H9 (cell line): ENCODE measurements at regions not wholly inside any gene's neighbourhood (a gene's known extent, or its start where the extent isn't known, plus 50 kb on each side); places are given as distances from the start of the nearest gene placed in this dataset.

Experiments used
- DNase-seq: peaks from one replicate; pipeline ENCODE4 v3.0.0-alpha.2; 2017
- H2AFZ ChIP-seq: one replicate; pipeline ENCODE4 v1.6.1; 2013; ENCODE audit warnings: mild to moderate bottlenecking, low read length, control low read depth, moderate library complexity
- H2AK5ac ChIP-seq: 2 replicates; pipeline ENCODE4 v1.6.1; 2013; ENCODE audit warnings: low read length, control low read depth, mixed read lengths; ENCODE audit not compliant: insufficient read length
- H2BK120ac ChIP-seq: one replicate; pipeline ENCODE4 v1.6.1; 2013; ENCODE audit warnings: low read depth, mild to moderate bottlenecking, low read length, control low read depth, inconsistent platforms; ENCODE audit not compliant: poor library complexity, severe bottlenecking
- H2BK12ac ChIP-seq: 2 replicates; pipeline ENCODE4 v1.6.1; 2013; ENCODE audit warnings: low read length, control low read depth, mixed read lengths, low read depth; ENCODE audit not compliant: insufficient read length
- H2BK15ac ChIP-seq: 2 replicates; pipeline ENCODE4 v1.6.1; 2013; ENCODE audit warnings: low read depth, low read length, control low read depth
- H2BK20ac ChIP-seq: one replicate; pipeline ENCODE4 v1.6.1; 2013; ENCODE audit warnings: low read depth, mild to moderate bottlenecking, low read length, control low read depth, inconsistent platforms; ENCODE audit not compliant: poor library complexity, severe bottlenecking
- H2BK5ac ChIP-seq: 2 replicates; pipeline ENCODE4 v1.6.1; 2013; ENCODE audit warnings: low read length, control low read depth, mixed read lengths; ENCODE audit not compliant: insufficient read length
- H3K14ac ChIP-seq: 2 replicates; pipeline ENCODE4 v1.6.1; 2013; ENCODE audit warnings: low read length, control low read depth; ENCODE audit not compliant: insufficient read depth
- H3K18ac ChIP-seq: 2 replicates; pipeline ENCODE4 v1.6.1; 2013; ENCODE audit warnings: low read depth, mild to moderate bottlenecking, mixed read lengths, low read length, control low read depth; ENCODE audit not compliant: insufficient read length
- H3K23ac ChIP-seq: 2 replicates; pipeline ENCODE4 v1.6.1; 2013; ENCODE audit warnings: low read length, control low read depth, mixed read lengths, low read depth; ENCODE audit not compliant: insufficient read length
- H3K23me2 ChIP-seq: 2 replicates; pipeline ENCODE4 v1.6.1; 2013; ENCODE audit warnings: low read depth, mild to moderate bottlenecking, mixed read lengths, low read length, control low read depth; ENCODE audit not compliant: insufficient read length, poor library complexity, severe bottlenecking
- H3K27ac ChIP-seq: 2 replicates; pipeline ENCODE4 v1.5.1; 2013; ENCODE audit warnings: low read length, control low read depth, mixed read lengths, low read depth; ENCODE audit not compliant: insufficient read length
- H3K27me3 ChIP-seq: 2 replicates; pipeline ENCODE4 v1.6.1; 2013; ENCODE audit warnings: low read length, control low read depth, inconsistent platforms; ENCODE audit not compliant: insufficient read depth
- H3K4ac ChIP-seq: 2 replicates; pipeline ENCODE4 v1.6.1; 2013; ENCODE audit warnings: low read depth, mild to moderate bottlenecking, control low read depth, inconsistent platforms, low read length, moderate library complexity
- H3K4me1 ChIP-seq: 2 replicates; pipeline ENCODE4 v1.6.1; 2013; ENCODE audit warnings: low read length, control low read depth, inconsistent platforms; ENCODE audit not compliant: insufficient read depth
- H3K4me2 ChIP-seq: 2 replicates; pipeline ENCODE4 v1.6.1; 2013; ENCODE audit warnings: low read length, control low read depth, mixed read lengths; ENCODE audit not compliant: insufficient read length, insufficient read depth
- H3K56ac ChIP-seq: 2 replicates; pipeline ENCODE4 v1.6.1; 2013; ENCODE audit warnings: low read depth, mild to moderate bottlenecking, mixed read lengths, low read length, control low read depth; ENCODE audit not compliant: insufficient read length
- H3K79me1 ChIP-seq: 2 replicates; pipeline ENCODE4 v1.6.1; 2013; ENCODE audit warnings: low read depth, mild to moderate bottlenecking, moderate library complexity, low read length, control low read depth, inconsistent platforms; ENCODE audit not compliant: insufficient read depth, poor library complexity, severe bottlenecking
- H3K79me2 ChIP-seq: 2 replicates; pipeline ENCODE4 v1.6.1; 2013; ENCODE audit warnings: low read length, control low read depth, inconsistent platforms; ENCODE audit not compliant: insufficient read depth
- H3K9ac ChIP-seq: 2 replicates; pipeline ENCODE4 v1.6.1; 2013; ENCODE audit warnings: low read length, control low read depth, mixed read lengths; ENCODE audit not compliant: insufficient read length; ENCODE audit errors: extremely low read depth
- H3K9me3 ChIP-seq: one replicate; pipeline ENCODE4 v1.6.1; 2013; ENCODE audit warnings: low read depth, low read length, inconsistent platforms; ENCODE audit not compliant: control insufficient read depth
- H3T11ph ChIP-seq: one replicate; pipeline ENCODE4 v1.6.1; 2013; ENCODE audit warnings: mild to moderate bottlenecking, low read length, control low read depth, inconsistent platforms
- H4K20me1 ChIP-seq: one replicate; pipeline ENCODE4 v1.6.1; 2013; ENCODE audit not compliant: control insufficient read depth, insufficient read length, insufficient read depth
- H4K5ac ChIP-seq: 2 replicates; pipeline ENCODE4 v1.6.1; 2013; ENCODE audit warnings: low read depth, mild to moderate bottlenecking, mixed read lengths, low read length, control low read depth; ENCODE audit not compliant: insufficient read length
- H4K8ac ChIP-seq: replicated peaks from 2 replicates; pipeline ENCODE4 v1.6.1; 2013; ENCODE audit warnings: low read length, control low read depth, mixed read lengths, low read depth; ENCODE audit not compliant: insufficient read length
- H4K91ac ChIP-seq: 2 replicates; pipeline ENCODE4 v1.6.1; 2013; ENCODE audit warnings: low read depth, mild to moderate bottlenecking, moderate library complexity, mixed read lengths, low read length, control low read depth; ENCODE audit not compliant: insufficient read length
- H3K27ac Mint-ChIP-seq, 3 experiments: 2 replicates in 2 of 3; 3 replicates in 1 of 3; pipeline ENCODE4 v1.8.0; 2020 to 2021; ENCODE audit warnings: mixed read lengths in 3 of 3, mild to moderate bottlenecking in 1 of 3, moderate library complexity in 1 of 3
- H3K27me3 Mint-ChIP-seq: 2 replicates; pipeline ENCODE4 v1.8.0; 2021; ENCODE audit warnings: low read depth, mild to moderate bottlenecking, moderate library complexity, mixed read lengths
- H3K36me3 Mint-ChIP-seq, 3 experiments: 2 replicates in 2 of 3; 3 replicates in 1 of 3; pipeline ENCODE4 v1.8.0; 2020 to 2021; ENCODE audit warnings: low read depth in 3 of 3, mixed read lengths in 3 of 3; ENCODE audit not compliant: insufficient read depth in 1 of 3
- H3K4me1 Mint-ChIP-seq, 2 experiments: 2 replicates each; pipeline ENCODE4 v1.8.0; 2020; ENCODE audit warnings: mixed read lengths in 2 of 2
- H3K4me3 Mint-ChIP-seq, 2 experiments: 2 replicates in 1 of 2; 3 replicates in 1 of 2; pipeline ENCODE4 v1.8.0; 2020 to 2021; ENCODE audit warnings: mild to moderate bottlenecking in 2 of 2, mixed read lengths in 2 of 2, moderate library complexity in 1 of 2
- H3K9me3 Mint-ChIP-seq, 2 experiments: 2 replicates in 1 of 2; 3 replicates in 1 of 2; pipeline ENCODE4 v1.8.0; 2020; ENCODE audit warnings: mild to moderate bottlenecking in 2 of 2, mixed read lengths in 2 of 2, moderate library complexity in 1 of 2
- CTCF ChIP-seq: fragments of 200-600 bp; sonication (generic); conservative IDR thresholded peaks from 3 replicates; pipeline ENCODE4 v1.8.0; 2021; ENCODE audit warnings: antibody characterized with exemption, mild to moderate bottlenecking
- WGBS: extraction: QIAGEN DNeasy Blood & Tissue Kit; methylation state at CpG from one replicate; pipeline ENCODE4 v1.1.7; 2013; ENCODE audit warnings: missing lambda C conversion rate, low lambda C conversion rate, mixed read lengths; ENCODE audit not compliant: insufficient read length; ENCODE audit errors: extremely low coverage; 5-methylcytosine and 5-hydroxymethylcytosine counted together

GRCh38 chr2:237022533-237022932 is 63.2 kb upstream of the COPS8 start:
- Histone ChIP-seq H3K4ac (no peak overlapping the region), H3K79me2 (no peaks in the 10 kb centered on the region), H2BK12ac (no peak overlapping the region), H3K27me3 (no peaks in the 10 kb centered on the region), H3K9ac (no peak overlapping the region), H2BK5ac (no peak overlapping the region), H3K56ac (no peak overlapping the region), H4K91ac (no peak overlapping the region), H3K27ac (no peak overlapping the region), H3K4me2 (no peak overlapping the region), H3T11ph (no peak overlapping the region), H3K79me1 (no peaks in the 10 kb centered on the region), H3K14ac (no peak overlapping the region), H3K23me2 (no peaks in the 10 kb centered on the region), H2AK5ac (no peak overlapping the region), H2BK20ac (no peak overlapping the region), H4K20me1 (no peaks in the 10 kb centered on the region), H3K23ac (no peak overlapping the region), H4K8ac (no peak overlapping the region), H3K9me3 (no peaks in the 10 kb centered on the region), H3K18ac (no peak overlapping the region), H4K5ac (no peak overlapping the region), H3K4me1 (no peaks in the 10 kb centered on the region), H2AFZ (no peak overlapping the region), H2BK120ac (no peak overlapping the region), H2BK15ac (no peak overlapping the region)
- TF ChIP-seq CTCF, result no peak
- Mint-ChIP-seq H3K27ac (no peak overlapping the region), H3K4me1 (peaks cover 0 to 5% of the 10 kb centered on the region in 2 experiments; a peak in 3 of 4 replicates), H3K9me3 (peaks cover 0 to 6% of the 10 kb centered on the region in 2 experiments; a peak in 2 of 5 replicates), H3K4me3 (no peak overlapping the region), H3K36me3 (peaks cover 0 to 2% (median 0%) of the 10 kb centered on the region in 3 experiments; a peak in 2 of 7 replicates), H3K27me3 (peaks cover 6% of the 10 kb centered on the region)
- no CpG with 5 or more reads among the region's 8 CpGs for WGBS
- DNase-seq, result no peak
